ENCODE measurements at regions not wholly inside any gene's neighbourhood (a gene's known extent, or its start where the extent isn't known, plus 50 kb on each side); places are given as distances from the start of the nearest gene placed in this dataset.

DNA sequence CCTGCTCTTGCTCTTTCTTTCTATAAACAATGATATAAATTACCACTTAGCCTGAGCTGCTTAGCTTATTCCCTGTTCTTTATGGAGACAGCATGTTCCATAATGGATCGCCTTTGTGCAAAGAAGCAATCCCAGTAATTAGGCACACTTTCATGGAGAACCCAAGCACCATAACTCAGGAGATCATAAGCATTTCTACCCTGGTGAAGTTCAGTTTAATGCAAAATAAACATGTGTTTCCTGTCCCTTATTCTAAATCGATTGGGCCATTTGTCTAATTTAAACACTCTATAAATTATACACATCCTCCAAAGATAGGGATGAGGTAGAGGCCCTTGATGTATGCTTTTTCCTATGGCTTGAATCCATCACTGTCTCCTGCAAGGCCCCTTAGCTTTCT is 75.8 kb upstream of the TMEM72 start:
- TF ChIP-seq, protein P1, sequence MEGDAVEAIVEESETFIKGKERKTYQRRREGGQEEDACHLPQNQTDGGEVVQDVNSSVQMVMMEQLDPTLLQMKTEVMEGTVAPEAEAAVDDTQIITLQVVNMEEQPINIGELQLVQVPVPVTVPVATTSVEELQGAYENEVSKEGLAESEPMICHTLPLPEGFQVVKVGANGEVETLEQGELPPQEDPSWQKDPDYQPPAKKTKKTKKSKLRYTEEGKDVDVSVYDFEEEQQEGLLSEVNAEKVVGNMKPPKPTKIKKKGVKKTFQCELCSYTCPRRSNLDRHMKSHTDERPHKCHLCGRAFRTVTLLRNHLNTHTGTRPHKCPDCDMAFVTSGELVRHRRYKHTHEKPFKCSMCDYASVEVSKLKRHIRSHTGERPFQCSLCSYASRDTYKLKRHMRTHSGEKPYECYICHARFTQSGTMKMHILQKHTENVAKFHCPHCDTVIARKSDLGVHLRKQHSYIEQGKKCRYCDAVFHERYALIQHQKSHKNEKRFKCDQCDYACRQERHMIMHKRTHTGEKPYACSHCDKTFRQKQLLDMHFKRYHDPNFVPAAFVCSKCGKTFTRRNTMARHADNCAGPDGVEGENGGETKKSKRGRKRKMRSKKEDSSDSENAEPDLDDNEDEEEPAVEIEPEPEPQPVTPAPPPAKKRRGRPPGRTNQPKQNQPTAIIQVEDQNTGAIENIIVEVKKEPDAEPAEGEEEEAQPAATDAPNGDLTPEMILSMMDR (IDR thresholded peaks at IDR 0.05): no peak
- TF ChIP-seq EP300 (IDR thresholded peaks at IDR 0.05) (no peak), POLR2A (IDR thresholded peaks at IDR 0.05) (no peak), POLR2AphosphoS5 (IDR thresholded peaks at IDR 0.05) (no peak)
